ENCODE measurements at regions not wholly inside any gene's neighbourhood (a gene's known extent, or its start where the extent isn't known, plus 50 kb on each side); places are given as distances from the start of the nearest gene placed in this dataset.

GRCh38 chr19:31529121-31529520 is 179.9 kb upstream of the TSHZ3 start:
- Histone ChIP-seq H2BK15ac (ENCODE audit: low read length) (no peak overlapping the region), H3K56ac (replicated peaks; ENCODE audit: insufficient read length, low read depth, low read length) (no peak overlapping the region), H2BK5ac (ENCODE audit: low read depth, low read length) (no peak overlapping the region), H3K27me3 (replicated peaks in 1 of 4; ENCODE audit: control insufficient read depth in 3 of 4, extremely low read depth in 1 of 4, insufficient read depth in 3 of 4, low read length in 3 of 4) (no peaks in the 10 kb centered on the region), H2BK120ac (replicated peaks; ENCODE audit: low read depth, low read length) (no peak overlapping the region), H2BK12ac (ENCODE audit: low read depth, low read length) (no peak overlapping the region), H3K4ac (replicated peaks; ENCODE audit: insufficient read length, low read depth, low read length) (no peak overlapping the region), H3K4me2 (ENCODE audit: insufficient read depth in 1 of 2, low read depth in 2 of 2, low read length in 2 of 2) (no peak overlapping the region), H3K79me1 (ENCODE audit: low read depth, low read length) (no peaks in the 10 kb centered on the region), H3K9me3 (ENCODE audit: insufficient read depth in 2 of 2, low read depth in 1 of 2, low read length in 1 of 2) (peaks cover 8 to 9% of the 10 kb centered on the region in 2 experiments; a peak in 2 of 4 replicates), H3K36me3 (ENCODE audit: control insufficient read depth in 2 of 4, insufficient read depth in 4 of 4, low read length in 3 of 4) (peaks cover 0 to 3% (median 0%) of the 10 kb centered on the region in 4 experiments; a peak in 2 of 8 replicates), H3K4me1 (replicated peaks in 1 of 4; ENCODE audit: control insufficient read depth in 3 of 4, insufficient read depth in 4 of 4, low read length in 3 of 4) (no peaks in the 10 kb centered on the region), H3K18ac (ENCODE audit: extremely low read depth, low read length) (no peak overlapping the region), H4K5ac (ENCODE audit: insufficient read length, low read depth, low read length) (no peak overlapping the region), H3K23me2 (ENCODE audit: low read depth, low read length) (no peaks in the 10 kb centered on the region), H4K20me1 (replicated peaks in 1 of 2; ENCODE audit: control insufficient read depth in 1 of 2, insufficient read depth in 2 of 2, low read length in 2 of 2) (no peaks in the 10 kb centered on the region), H2AK5ac (ENCODE audit: low read depth, low read length) (no peak overlapping the region), H4K8ac (ENCODE audit: extremely low read depth, insufficient read depth, low read length) (no peak overlapping the region), H4K91ac (replicated peaks; ENCODE audit: insufficient read length, low read length) (no peak overlapping the region), H3K27ac (ENCODE audit: low read depth, low read length) (no peak overlapping the region), H3K23ac (ENCODE audit: insufficient read length) (no peak overlapping the region), H3K9ac (replicated peaks in 1 of 4; ENCODE audit: extremely low read depth in 1 of 4, low read depth in 3 of 4, low read length in 3 of 4) (no peak overlapping the region), H3K79me2 (ENCODE audit: control insufficient read depth in 1 of 2, insufficient read depth in 2 of 2, low read length in 2 of 2) (no peaks in the 10 kb centered on the region), H3K14ac (ENCODE audit: insufficient read length) (no peak overlapping the region), H2BK20ac (ENCODE audit: low read length) (no peak overlapping the region), H2AFZ (ENCODE audit: low read length) (no peak overlapping the region), H3K4me3 (ENCODE audit: extremely low read depth in 1 of 4, insufficient read depth in 2 of 4, low read depth in 3 of 4, low read length in 4 of 4) (no peak overlapping the region)
- no peak for FAIRE-seq
- WGBS, 2 experiments (ENCODE audit: extremely low coverage in 1 of 2, insufficient coverage in 1 of 2, insufficient read length in 1 of 2, insufficient replicate concordance in 2 of 2, low coverage in 1 of 2, low lambda C conversion rate in 2 of 2, missing lambda C conversion rate in 1 of 2) = 77% methylated on average over 1 of the region's 1 CpG; no CpG with 5 or more reads in 1 of the 2 experiments
- DNase-seq (ENCODE audit: low read depth in 1 of 2, low spot score in 2 of 2) = peak in 1 of 2 experiments; percentile 17
- no peak for TF ChIP-seq SAP30 (IDR thresholded peaks at IDR 0.05; ENCODE audit: insufficient read depth, insufficient replicate concordance, low read length)
- no peak for TF ChIP-seq POU5F1 (IDR thresholded peaks at IDR 0.05; ENCODE audit: low read depth, low read length)
- no peak for TF ChIP-seq CHD1 (IDR thresholded peaks at IDR 0.05; ENCODE audit: low read depth, low read length)
- no peak for TF ChIP-seq NRF1 (IDR thresholded peaks at IDR 0.05; ENCODE audit: low read depth, low read length)
- TF ChIP-seq RFX5 (IDR thresholded peaks at IDR 0.05; ENCODE audit: borderline replicate concordance, low read depth, low read length) = no peak
- no peak for TF ChIP-seq YY1 (IDR thresholded peaks at IDR 0.05; ENCODE audit: low read depth, low read length)
- no peak for TF ChIP-seq ZNF274 (IDR thresholded peaks at IDR 0.05; ENCODE audit: borderline replicate concordance, extremely low read depth, low read length)
- TF ChIP-seq KDM5A (IDR thresholded peaks at IDR 0.05; ENCODE audit: low read length) = no peak
- no peak for TF ChIP-seq GABPA (IDR thresholded peaks at IDR 0.05; ENCODE audit: borderline replicate concordance, insufficient read depth, low read length)
- no peak for TF ChIP-seq PHF8 (conservative IDR thresholded peaks at IDR 0.05; ENCODE audit: low read depth, low read length)
- no peak for TF ChIP-seq ASH2L (IDR thresholded peaks at IDR 0.05; ENCODE audit: low read length)
- TF ChIP-seq SIN3A (conservative IDR thresholded peaks at IDR 0.05 in 1 of 2, IDR thresholded peaks at IDR 0.05 in 1 of 2; ENCODE audit: low read depth in 1 of 2, low read length in 2 of 2) = no peak
- ChIA-PET POLR2A (ENCODE audit: partially characterized antibody) (interaction anchor here (1.1 kb wide), 1 partner anchor 10 kb away, joined by 4 read pairs; no protein-coding TSS in a partner anchor), CTCF (ENCODE audit: partially characterized antibody) (no interaction called here)
